CMK (cell line): ENCODE measurements at regions not wholly inside any gene's neighbourhood (a gene's known extent, or its start where the extent isn't known, plus 50 kb on each side); places are given as distances from the start of the nearest gene placed in this dataset.
"Not testable (repeated sequence)": the region's sequence is repeated elsewhere in the genome, so short reads cannot be mapped to it uniquely, and the experiment has no call there.

Experiments used
- DNase-seq: peaks from one replicate; pipeline ENCODE4 v3.0.0-alpha.2; 2010; ENCODE audit warnings: low read depth

DNA sequence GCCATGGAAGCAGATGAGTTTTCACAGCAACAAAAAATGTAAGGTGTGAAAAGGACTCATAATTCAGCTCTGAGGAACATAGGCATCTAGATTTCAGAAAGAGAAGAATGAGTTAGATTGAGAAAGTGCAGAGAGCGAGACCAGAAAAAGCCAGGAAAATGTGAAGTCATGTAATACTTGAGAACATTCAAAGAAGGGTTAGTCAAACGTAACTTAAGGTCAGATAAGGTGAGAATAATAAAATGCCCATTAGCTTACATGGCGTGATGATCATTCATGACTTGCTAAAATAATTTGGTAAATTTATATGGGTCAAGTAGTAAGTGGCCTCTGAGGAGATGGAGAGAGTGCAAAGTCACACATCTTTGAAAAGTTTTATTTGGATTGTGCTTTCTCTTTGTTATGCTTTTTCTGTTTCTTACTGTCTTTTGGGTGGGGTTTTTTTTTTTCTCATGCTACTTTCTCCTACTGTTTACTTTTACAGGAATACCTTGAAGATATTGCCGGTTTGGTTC is 271.8 kb upstream of the NRG3 start:
- no peak for DNase-seq

DNA sequence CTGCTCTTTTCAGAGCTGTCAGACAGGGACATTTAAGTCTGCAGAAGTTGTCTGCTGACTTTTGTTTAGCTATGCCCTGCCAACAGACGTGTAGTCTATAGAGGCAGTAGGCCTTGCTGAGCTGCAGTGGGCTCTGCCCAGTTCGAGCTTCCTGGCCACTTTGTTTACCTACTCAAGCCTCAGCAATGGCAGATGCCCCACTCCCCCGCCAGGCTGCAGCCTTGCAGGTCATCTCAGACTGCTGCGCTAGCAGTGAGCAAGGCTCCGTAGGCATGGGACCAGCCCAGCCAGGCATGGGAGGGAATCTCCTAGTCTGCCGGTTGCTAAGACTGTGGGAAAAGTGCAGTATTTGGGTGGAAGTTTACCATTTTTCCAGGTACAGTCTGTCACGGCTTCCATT is 230.5 kb upstream of the NRG3 start:
- not testable (repeated sequence) for DNase-seq

DNA sequence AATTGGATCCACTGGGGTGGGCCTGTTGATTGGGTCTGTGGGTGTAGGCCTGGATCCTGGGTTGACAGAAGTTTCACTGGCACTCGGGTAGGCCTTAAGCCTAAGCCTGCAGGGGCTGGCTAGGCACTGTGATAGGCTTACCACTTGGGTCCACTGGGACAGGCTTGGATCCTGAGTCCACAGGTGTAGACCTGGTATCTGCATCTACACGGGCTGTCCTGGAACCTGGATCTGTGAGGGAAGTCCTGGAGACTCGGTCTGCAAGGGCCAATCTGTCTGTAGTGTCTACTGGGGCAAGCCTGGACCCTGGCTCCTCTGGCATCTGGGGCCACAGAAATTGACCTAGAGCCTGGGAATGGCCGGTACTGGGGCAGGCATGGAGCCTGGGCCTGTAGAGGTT is 219.0 kb upstream of the NRG3 start:
- no peak for DNase-seq

DNA sequence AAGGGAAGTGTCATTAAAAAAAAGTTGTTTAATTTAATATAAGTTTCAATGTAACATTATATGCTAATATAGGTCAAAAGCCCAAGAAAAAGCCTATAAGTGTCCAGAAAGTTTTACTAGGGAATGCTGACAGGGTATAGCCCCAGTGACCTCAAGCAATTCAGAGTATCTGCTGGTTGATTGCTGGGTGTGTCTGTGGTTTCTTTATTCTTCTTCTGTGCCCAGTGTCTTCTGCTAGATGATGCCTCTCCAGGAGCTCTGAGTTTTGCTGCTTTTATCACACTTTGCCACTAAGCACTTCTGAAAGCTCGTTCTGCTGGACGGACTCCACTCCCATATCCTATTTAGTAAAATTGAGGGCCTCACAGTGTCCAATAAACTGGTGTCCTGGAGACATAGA is 212.2 kb upstream of the NRG3 start:
- no peak for DNase-seq

DNA sequence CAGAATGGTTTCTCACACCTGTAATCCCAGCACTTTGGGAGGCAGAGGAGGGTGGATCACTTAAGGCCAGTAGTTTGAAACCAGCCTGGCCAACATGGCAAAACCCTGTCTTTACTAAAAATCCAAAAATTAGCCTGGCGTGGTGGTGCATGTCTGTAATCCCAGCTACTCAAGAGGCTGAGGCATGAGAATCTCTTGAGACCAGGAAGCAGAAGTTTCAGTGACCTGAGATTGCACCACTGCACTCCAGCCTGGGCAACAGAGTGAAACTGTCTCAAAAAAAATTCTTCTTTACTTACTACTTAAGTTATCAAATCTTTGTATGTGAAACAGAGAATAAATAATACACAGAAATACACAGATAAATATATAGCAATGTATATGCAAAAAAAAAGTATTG is 210.2 kb upstream of the NRG3 start:
- not testable (repeated sequence) for DNase-seq

DNA sequence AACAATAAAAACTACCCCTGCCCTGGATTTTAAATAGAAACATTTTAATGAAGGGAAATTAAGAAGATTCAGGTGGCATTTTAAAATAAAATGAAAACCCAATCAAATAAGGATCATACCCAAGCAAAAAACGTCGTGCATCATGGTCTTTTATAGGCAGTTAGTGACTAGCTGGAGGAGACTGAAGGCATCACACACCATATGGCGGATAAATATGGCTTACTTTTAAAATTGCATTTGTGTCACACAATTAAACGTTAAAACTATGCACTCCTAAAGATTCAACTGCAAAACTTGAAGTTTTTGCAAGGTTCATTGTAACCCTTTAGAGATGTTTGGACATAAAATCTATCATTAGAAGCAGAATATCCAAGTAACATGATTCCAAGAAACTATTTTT is 200.1 kb upstream of the NRG3 start:
- no peak for DNase-seq

DNA sequence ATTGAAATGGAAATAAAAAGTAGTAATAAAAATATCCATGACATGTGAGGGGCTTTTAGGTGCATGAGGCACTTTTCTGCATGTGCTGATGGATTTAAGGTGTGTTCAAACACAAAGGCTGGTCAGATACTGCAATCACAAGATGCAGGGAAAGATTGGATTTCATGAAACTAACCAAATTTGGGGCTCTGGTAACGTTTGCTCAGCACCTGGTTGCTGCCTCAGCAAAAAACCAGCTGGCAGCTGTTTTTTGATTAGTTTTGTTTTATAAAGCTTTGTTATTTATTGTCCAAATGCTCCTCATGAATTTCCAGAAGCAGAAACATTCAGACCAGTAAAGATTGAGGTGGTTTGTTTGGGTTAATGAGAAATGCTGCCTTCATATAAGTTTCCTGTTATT is 195.7 kb upstream of the NRG3 start:
- no peak for DNase-seq

DNA sequence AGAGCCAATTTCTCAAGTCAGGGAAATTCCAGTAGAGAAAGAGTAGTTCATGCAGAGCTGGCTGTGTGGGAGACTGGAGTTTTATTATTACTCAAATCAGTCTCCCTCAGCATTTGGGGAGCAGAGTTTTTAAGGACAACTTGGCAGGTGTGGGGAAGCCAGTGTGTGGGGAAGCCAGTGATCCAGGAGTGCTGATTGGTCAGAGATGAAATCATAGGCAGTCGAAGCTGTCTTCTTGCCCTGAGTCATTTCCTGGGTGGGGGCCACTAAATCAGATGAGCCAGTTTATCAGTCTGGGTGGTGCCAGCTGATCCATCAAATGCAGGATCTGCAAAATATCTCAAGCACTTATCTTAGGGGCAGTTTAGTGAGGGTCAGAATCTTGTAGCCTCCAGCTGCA is 194.6 kb upstream of the NRG3 start:
- no peak for DNase-seq

DNA sequence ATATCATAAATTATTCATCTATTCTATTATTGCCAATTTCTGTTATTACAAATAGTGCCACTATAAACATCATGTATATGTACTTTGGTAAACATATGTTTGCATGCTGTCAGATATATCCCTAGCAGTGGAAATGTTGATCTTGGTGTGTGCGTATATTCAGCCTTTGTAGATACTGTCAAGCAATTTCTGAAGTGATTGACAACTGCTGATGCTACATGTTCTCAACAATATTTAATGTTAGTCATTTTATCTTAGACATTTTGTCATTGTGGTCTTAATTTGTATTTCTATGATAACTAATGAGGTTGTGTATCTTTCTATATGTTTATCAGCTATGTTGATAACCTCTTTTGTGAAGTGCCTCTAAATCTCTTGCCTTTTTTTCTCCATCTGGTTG is 186.5 kb upstream of the NRG3 start:
- DNase-seq, result no peak

DNA sequence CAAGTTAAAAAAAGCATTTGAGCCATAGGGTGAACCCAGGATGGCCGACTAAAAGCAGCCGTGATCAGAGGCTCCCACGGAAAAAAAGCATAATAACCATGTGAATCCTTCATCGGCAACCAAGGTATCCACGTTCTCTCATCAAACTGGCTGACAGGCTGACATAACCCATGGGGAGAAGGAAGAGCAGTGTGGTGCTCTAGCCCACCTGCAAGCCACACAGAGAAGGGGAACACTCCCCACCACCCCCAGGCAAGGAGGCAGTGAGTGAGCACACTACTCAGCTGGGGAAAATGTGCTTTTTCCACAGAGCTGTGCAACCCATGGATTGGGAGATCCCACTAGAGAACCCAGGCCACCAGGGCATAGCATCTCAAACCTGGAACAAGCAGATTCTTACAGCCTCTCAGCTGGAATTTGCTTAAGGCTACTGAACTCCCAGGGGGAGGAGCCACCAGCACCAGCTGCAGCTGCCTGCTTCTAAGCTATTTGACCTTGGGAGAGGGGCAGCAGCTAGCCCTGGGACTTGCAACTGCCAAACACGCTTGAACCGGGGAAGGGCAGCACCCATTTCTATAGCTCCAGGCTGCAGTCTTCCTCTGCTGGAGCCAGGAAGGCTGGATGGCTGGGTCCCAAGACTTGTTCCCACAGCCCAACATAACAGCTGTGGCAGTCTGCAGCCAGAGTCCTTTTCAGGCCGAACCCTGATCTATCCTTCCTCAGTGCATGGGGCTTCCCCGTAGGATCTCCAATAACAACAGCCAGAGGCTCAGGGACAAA is 178.2 kb upstream of the NRG3 start:
- no peak for DNase-seq

DNA sequence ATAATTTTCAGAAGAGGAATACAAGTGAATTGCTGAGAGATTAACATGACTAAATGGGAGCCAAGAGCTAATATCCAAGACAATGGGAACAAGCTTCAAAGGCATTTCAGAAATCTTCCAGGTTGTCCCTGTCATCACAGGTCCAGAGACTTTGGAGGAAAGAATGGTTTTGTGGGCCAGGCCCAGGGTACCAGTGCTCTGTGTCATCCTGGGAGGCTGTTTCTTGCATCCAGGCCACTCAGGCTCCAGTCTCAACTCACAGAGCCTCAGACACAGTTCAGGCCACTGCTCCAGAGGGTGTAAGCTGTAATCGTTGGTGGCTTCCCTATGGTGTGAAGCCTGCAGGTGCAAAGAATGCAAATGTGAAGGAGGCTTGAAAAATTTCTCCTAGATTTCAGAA is 170.4 kb upstream of the NRG3 start:
- no peak for DNase-seq

DNA sequence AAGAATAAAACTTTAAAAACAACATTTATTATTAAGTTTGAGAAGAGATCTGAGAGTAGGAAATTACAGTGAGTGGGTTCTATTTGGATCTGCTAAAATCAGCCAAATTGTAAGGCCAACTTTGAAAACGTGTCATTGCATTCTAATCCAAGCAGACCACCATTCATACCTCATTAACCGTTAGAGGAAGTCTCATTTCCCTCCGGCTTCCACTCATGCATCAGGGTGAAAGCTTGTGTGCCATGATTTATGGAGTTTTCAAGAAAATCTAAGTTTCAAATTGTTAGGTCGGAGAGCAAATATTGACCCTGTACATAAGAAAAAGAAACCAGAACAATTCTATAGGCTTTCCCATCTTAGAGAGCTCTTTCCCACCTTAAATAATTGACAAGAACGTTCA is 166.6 kb upstream of the NRG3 start:
- no peak for DNase-seq

DNA sequence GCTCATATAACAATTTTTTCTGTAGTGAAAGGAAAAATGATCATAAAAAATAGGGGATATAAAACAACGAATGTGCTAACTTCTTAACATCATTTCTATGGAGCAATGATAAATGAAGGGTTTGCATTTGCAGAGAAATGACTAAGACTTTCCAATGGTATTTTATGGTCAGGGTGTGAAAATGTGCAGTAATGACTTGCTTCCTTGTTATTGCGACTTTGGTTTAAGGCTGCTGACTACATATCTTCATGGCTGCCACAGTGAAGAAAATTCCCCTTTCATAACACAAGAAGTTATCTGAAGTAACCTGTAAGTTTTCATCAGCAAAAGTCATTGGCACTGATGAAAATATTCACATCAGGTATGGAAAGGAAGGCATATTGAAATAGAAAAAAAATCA is 166.1 kb upstream of the NRG3 start:
- no peak for DNase-seq

DNA sequence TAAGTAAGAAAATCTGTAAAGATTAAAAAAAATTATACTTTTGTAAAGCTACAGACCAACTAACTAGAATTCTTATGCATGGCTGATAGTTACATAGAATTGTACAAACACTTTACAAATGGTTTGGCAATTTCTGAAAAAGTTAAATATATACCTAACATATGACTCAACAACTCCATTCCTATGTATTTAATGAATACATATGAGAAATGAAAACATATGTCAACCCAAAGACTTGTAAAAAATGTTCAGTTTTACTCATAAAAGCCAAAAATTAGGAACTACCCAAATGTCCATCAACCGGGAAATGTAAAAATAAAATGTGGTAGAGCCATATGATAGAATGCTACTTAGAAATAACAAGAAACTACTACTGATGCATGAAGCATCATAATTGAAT is 152.6 kb upstream of the NRG3 start:
- DNase-seq, result no peak

DNA sequence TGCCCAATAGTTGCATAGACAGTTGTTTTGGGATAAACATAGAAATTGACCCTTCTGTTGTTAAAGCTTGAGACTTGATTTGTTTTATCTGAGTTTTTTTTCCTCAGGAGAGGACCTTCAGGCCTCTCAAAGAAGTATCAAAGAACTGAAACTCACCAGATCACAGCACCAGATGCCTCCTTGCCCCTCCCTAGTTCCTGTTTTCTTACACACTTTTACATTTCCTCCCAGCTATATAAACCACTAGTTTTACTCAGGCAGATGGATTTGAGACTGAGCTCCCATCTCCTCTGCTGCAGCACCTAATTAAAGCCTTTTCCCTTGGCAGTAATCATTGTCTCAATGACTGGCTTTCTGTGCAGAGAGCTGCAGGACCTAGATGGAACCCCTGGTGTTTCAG is 150.6 kb upstream of the NRG3 start:
- DNase-seq, result no peak

DNA sequence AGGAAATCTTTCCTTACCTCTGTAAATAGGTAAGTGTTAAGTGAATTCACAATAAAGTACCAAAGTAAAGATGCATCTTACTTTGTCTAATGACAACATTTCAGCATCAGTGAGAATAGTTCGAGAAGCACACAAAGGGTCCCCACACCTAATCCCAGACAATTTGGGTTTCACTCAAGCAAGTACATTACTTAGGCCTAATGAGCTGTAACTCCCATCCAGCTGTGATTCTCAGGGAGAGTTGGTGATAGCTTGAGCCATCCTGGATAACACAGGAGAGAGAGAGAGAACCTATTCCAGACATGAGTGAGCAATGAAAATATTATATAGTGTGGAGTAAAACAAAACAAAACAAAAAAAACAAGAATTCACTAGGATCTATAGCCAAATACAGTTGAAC is 149.1 kb upstream of the NRG3 start:
- no peak for DNase-seq

DNA sequence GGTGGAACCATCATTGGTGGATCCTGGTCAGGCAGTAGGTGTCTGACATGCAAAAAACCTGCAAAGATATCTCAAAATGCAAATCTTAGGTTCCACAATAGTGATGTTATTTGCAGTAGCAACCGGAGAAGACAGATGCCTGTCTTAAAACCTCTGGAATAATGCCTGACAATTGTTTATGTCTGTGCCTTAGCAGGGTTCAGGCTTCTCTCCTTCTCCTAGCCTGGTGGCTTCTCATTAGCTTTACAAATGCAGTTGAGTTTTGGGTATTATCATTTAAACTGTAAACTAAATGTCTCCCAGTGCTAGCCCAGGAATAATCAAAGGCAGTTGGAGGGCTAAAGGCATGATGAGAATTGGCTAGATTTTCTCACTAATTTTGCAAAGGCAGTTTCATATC is 146.3 kb upstream of the NRG3 start:
- no peak for DNase-seq

DNA sequence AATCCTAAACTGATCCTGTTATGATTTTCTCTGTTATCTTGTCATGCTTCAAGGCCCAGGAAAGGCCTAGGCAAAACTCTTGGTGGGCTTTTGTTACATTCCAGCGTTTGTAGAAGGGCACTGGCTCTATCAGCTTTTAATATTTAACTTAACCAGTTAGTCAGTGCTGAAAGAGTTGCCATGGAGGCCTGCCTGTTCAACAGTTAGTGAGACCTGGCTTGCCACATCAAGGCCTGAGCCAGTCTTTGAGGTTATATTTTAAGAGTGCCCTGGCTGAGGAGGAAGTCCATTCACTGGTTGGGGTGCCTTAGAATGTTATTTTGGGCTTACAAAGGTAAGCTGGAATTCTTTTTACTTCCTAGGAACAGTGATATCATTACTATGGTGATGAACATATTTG is 144.1 kb upstream of the NRG3 start:
- no peak for DNase-seq

DNA sequence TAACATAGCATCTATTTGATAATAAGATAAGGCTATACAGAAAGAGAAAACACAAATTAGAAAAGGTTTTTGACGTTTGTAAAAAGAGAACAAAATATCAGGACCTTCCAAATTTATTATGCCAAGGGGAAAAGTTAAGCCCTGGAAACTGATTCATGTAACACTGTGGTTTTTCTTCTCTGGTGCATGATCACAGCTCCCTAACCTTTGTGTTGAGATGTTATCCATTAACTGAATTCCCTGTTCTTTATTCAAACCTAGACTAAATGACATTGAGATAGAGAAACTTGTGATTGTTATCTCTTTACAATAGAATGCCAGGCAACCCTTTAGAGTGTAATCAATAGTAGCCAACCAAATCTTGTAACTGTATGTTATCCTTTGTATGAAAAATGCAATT is 141.5 kb upstream of the NRG3 start:
- DNase-seq, result no peak

DNA sequence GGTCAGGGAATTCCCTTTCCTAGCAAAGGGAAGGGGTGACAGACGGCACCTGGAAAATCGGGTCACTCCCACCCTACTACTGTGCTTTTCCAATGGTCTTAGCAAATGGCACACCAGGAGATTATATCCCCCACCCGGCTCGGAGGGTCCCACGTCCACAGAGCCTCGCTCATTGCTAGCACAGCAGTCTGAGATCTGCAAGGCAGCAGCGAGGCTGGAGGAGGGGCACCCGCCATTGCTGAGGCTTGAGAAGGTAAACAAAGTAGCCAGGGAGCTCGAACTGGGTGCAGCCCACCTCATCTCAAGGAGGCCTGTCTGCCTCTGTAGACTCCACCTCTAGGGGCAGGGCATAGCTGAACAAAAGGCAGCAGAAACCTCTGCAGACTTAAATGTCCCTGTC is 139.8 kb upstream of the NRG3 start:
- DNase-seq, result not testable (repeated sequence)

DNA sequence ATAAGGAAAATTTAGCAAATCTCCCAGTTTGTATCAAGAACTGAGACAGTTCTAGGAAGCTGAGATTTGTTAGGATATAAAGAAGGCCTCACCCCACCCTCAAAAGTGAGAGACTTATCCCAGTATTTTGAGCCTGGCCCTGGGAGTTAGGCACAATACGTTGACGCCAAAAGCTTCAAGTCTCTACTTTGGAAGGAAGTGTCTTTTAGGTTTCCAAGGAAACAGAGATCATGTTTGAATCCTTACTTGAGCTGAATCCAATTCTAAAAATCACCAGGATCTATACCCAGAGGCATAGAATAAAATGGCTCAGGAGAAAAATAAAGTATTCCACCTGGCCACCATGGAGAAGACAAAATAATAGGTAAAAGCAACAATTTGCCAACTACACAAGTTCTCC is 115.9 kb upstream of the NRG3 start:
- DNase-seq, result no peak

DNA sequence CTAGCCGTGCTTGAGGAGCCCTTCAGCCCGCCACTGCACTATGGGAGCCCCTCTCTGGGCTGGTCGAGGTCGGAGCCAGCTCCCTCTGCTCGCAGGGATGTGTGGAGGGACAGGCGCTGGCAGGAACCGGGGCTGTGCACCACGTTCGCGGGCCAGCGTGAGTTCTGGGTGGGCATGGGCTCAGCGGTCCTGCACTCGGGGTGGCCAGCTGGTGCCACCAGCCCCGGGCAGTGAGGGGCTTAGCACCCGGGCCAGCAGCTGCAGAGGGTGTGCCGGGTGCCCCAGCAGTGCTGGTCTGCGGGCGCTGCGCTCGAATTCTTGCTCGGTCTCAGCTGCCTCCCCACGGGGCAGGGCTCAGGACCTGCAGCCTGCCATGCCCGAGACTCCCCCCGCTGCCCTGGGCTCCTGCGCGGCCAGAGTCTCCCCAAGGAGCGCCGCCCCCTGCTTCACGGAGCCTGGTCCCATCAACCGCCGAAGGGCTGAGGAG is 90.8 kb upstream of the NRG3 start:
- no peak for DNase-seq

DNA sequence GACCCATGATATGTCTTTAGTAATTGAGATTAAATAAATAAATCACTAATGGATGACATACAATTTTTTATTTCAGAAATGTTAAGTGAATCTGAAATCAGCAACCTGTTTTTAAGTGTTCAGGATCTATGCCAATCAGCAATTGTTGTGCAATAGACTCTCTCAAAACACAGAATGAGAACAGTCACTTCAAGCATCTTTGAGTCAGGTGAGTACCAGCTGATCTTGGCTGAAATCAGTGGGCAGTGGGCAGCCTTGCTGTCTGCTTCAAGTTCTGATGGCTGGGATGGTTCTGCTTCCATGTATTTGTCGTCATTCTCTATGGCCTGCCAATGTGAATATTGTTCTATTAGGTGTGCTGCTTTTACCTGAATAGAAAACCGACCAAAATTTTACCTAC is 82.3 kb upstream of the NRG3 start:
- no peak for DNase-seq

DNA sequence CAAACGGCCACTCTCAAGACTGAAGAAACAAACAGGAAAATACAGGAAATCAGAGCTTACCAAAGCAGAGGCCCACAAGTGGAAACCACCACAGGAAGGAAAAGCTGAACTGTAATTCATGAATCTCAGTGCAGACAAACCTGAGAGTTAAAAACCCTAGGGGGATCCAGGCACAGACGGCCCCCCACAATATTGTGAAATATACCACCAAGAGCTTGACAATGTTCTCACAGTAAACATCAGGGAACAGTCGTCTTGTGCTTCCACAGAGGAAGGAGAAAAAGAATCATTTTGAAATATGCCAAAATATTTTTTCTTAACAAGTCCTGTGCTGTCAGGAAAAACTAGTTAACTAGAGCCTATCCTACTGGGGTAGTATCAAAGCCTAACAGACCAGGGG is 68.2 kb upstream of the NRG3 start:
- no peak for DNase-seq
